ENCODE measurements at regions not wholly inside any gene's neighbourhood (a gene's known extent, or its start where the extent isn't known, plus 50 kb on each side); places are given as distances from the start of the nearest gene placed in this dataset.

GRCh38 chr2:2579814-2580213, 248.7 kb upstream of the MYT1L start:
- Histone ChIP-seq H3K4me3 (no peak overlapping the region), H3K9me3 (peaks cover 0 to 6% (median 2%) of the 10 kb centered on the region in 8 donors), H3K27ac (no peak overlapping the region), H3K4me1 (no peaks in the 10 kb centered on the region), H3K36me3 (no peaks in the 10 kb centered on the region), H3K27me3 (replicated peaks in 1 of 7) (peaks cover 0 to 5% (median 0%) of the 10 kb centered on the region in 7 donors)
- 70 to 87% (median 83%) methylated on average over 5 to 8 of the region's 8 CpGs for WGBS, 5 donors
- DNase-seq, result peak; percentile 38
- intact Hi-C loops (cut with DNase I; ENCODE audit: low total_unique reads), result no loop called here
- TF ChIP-seq POLR2A (IDR thresholded peaks at IDR 0.05) (no peak), POLR2AphosphoS5 (IDR thresholded peaks at IDR 0.05) (no peak)
- TF ChIP-seq, protein P1, sequence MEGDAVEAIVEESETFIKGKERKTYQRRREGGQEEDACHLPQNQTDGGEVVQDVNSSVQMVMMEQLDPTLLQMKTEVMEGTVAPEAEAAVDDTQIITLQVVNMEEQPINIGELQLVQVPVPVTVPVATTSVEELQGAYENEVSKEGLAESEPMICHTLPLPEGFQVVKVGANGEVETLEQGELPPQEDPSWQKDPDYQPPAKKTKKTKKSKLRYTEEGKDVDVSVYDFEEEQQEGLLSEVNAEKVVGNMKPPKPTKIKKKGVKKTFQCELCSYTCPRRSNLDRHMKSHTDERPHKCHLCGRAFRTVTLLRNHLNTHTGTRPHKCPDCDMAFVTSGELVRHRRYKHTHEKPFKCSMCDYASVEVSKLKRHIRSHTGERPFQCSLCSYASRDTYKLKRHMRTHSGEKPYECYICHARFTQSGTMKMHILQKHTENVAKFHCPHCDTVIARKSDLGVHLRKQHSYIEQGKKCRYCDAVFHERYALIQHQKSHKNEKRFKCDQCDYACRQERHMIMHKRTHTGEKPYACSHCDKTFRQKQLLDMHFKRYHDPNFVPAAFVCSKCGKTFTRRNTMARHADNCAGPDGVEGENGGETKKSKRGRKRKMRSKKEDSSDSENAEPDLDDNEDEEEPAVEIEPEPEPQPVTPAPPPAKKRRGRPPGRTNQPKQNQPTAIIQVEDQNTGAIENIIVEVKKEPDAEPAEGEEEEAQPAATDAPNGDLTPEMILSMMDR (IDR thresholded peaks at IDR 0.05 in 8 of 11, conservative IDR thresholded peaks at IDR 0.05 in 3 of 11), result no peak

- Histone ChIP-seq H3K27ac (no peak overlapping the region), H3K9me3 (peaks cover 0 to 3% (median 0%) of the 10 kb centered on the region in 8 donors), H3K27me3 (replicated peaks in 1 of 7) (peaks cover 0 to 7% (median 0%) of the 10 kb centered on the region in 7 donors), H3K4me3 (no peak overlapping the region), H3K36me3 (no peaks in the 10 kb centered on the region), H3K4me1 (no peaks in the 10 kb centered on the region)
- 84 to 90% (median 84%) methylated on average over 17 of the region's 17 CpGs for WGBS, 5 donors
- TF ChIP-seq POLR2A (IDR thresholded peaks at IDR 0.05) (no peak), POLR2AphosphoS5 (IDR thresholded peaks at IDR 0.05) (no peak)
- TF ChIP-seq, protein P1 (IDR thresholded peaks at IDR 0.05 in 8 of 11, conservative IDR thresholded peaks at IDR 0.05 in 3 of 11), result no peak
- peak; percentile 47 for DNase-seq
- intact Hi-C loops (cut with DNase I; ENCODE audit: low total_unique reads), result no loop called here
Observed at GRCh38 chr2:2577407-2577831, 246.3 kb upstream of the MYT1L start.

DNA sequence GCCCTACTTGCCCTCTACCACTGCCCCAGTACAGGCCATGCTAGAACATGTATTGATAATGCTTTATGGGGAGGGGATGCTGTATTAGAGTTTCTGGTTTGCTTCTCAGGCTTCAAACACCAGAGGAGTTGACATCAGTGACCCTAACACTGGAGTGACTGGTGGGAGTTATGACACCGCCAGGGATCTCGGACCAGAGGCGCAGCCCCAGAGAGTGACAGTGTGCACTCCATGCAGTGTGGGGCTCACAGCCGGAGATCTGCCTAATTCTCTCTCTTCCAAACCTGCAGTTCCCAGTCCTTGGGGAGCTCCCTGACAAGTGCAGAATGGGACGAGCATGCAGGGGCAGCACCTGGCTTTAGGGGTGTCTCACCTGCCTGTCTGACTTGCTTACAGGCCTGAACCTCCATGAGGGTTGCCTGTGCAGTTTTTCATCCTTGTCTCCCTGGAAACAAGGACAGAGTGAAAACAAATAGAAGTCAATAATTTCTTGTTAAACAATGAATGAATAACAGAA, 244.9 kb upstream of the MYT1L start:
- Histone ChIP-seq H3K4me3 (no peak overlapping the region), H3K9me3 (peaks cover 0 to 3% (median 0%) of the 10 kb centered on the region in 8 donors), H3K36me3 (no peaks in the 10 kb centered on the region), H3K27ac (no peak overlapping the region), H3K27me3 (replicated peaks in 1 of 7) (peaks cover 0 to 7% (median 0%) of the 10 kb centered on the region in 7 donors), H3K4me1 (no peaks in the 10 kb centered on the region)
- peak; percentile 47 for DNase-seq
- TF ChIP-seq, protein P1 (IDR thresholded peaks at IDR 0.05 in 8 of 11, conservative IDR thresholded peaks at IDR 0.05 in 3 of 11), result no peak
- TF ChIP-seq POLR2AphosphoS5 (IDR thresholded peaks at IDR 0.05) (no peak), POLR2A (IDR thresholded peaks at IDR 0.05) (no peak)
- intact Hi-C loops (cut with DNase I; ENCODE audit: low total_unique reads), result no loop called here
- WGBS, 5 donors, result 75 to 95% (median 89%) methylated on average over 1 to 5 of the region's 5 CpGs

DNA sequence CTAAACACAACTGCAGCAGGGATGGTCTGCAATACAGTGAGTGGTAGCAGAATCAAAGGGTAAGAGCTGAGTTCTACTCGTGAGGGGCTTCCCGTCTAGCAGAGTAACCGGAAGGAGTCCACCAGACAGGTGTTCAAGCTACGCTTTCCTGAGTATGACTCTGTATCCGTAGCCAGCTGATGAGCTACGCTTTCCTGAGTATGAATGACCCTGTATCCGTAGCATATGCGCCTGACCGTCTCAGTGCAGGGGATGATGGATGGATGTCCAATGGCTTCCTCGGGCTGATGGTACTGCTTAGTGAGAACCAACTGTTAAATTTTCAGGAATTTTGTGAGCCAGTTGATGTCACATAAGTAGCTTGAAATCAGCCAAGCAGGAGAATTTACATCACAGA, 244.1 kb upstream of the MYT1L start:
- H3K9me3 ChIP-seq, result peaks cover 0 to 3% (median 0%) of the 10 kb centered on the region in 8 donors
- TF ChIP-seq, protein P1 (IDR thresholded peaks at IDR 0.05 in 8 of 11, conservative IDR thresholded peaks at IDR 0.05 in 3 of 11), result no peak
- no peak for TF ChIP-seq POLR2AphosphoS5 (IDR thresholded peaks at IDR 0.05)
- no peak for TF ChIP-seq POLR2A (IDR thresholded peaks at IDR 0.05)
- intact Hi-C loops (cut with DNase I; ENCODE audit: low total_unique reads), result no loop called here
- H3K36me3 ChIP-seq, result no peaks in the 10 kb centered on the region
- no peak overlapping the region for H3K27ac ChIP-seq
- H3K4me3 ChIP-seq, result no peak overlapping the region
- no peak for DNase-seq
- WGBS, 5 donors, result 78 to 85% (median 82%) methylated on average over 10 of the region's 10 CpGs
- H3K27me3 ChIP-seq (replicated peaks in 1 of 7), result peaks cover 0 to 7% (median 0%) of the 10 kb centered on the region in 7 donors
- no peaks in the 10 kb centered on the region for H3K4me1 ChIP-seq

Data from spleen (tissue), 11 donors.